Anterior cingulate cortex (tissue), 58 donors: ENCODE measurements at regions not wholly inside any gene's neighbourhood (a gene's known extent, or its start where the extent isn't known, plus 50 kb on each side); places are given as distances from the start of the nearest gene placed in this dataset.
A peak's percentile ranks its signal among the peaks of the same experiment; 100 is the strongest.

ENCODE experiments used
- DNase-seq, 58 donors: peaks; one replicate each; lab custom pipeline; 2025; lab: John Stamatoyannopoulos, UW

- DNase-seq, result peak in 2 of 58 donors; percentile 3 to 14
These were observed 388.0 kb downstream of the TMEM232 start for GRCh38 chr5:110338341-110339083.

DNA sequence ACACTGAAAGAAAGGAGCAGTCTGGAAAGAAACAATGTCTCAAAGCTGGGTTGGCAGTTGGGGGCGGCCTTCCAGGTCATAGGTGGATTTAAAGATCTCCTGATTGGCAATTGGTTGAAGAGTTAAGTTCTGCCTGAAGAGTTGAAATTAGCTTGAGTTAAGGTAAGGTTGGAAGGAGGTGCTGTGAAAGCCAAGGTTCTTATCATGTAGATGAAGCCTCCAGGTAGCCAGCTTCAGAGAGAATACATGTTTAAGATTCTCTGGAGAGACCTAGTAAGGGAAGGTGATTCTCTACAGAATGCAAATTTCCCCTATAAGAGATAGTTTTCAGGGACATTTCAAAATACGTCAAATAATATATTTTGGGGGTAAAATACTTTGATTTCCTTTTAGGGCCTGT is 387.1 kb downstream of the TMEM232 start:
- no peak for DNase-seq

- no peak for DNase-seq
These were observed 384.6 kb downstream of the TMEM232 start for GRCh38 chr5:110341836-110342235.

DNA sequence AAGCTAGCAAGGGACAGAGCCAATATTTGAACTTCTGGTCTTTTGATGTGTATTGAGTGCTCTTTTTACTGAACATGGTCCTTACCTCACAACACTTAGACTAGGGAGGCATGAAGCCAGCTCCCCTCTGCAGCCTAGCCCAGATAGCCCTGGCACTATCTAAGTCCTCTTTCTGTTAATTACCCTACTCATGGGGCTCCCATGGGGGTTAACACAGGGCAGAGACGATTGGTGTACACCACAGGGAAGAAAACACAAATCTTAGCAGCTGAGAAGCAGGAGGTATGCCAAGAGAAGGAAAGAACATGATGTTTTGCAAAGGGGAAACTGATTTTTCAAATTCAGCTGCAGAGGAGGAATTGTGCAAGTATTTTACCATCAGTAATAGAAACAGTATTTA is 383.8 kb downstream of the TMEM232 start:
- DNase-seq, result no peak

DNA sequence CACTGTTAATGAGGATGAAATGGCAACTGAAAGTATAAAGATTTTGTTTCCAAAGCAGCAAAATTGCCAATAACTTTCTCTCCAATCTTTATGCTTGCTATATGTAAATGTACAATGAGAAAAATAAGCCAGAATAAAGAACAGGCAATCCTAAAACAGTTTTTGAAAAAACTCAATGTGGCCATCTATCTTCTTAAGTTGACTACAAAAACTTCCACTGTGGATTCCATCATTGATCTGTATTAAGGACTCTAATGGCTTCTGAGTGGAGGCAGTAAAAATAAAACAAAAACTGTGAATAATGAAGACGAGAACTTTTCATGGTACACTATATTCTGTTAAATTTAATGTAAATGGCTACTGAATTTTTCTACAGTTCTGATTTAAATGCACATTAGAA is 382.9 kb downstream of the TMEM232 start:
- DNase-seq, result no peak

DNA sequence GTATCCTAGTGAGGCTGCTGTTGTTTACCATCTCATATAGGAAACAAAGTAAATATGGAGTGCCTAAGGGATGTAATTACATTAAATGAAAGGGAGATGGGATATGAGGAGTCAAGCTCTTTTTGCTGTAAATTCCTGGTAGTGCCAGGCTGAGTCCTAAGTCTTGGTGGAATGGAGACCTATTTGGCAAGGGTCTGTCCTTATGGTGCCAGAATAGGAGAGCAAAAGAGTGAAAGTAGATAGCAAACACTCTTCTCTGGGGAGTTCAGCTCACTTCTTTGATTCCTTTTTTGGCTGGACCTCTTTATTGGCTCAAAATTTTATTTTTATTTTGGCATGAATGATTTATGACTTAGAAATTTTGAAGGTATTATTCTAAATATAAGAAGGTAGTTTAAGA is 380.8 kb downstream of the TMEM232 start:
- no peak for DNase-seq

GRCh38 chr5:110346893-110347358 is 379.5 kb downstream of the TMEM232 start:
- no peak for DNase-seq

GRCh38 chr5:110347781-110348180 is 378.7 kb downstream of the TMEM232 start:
- no peak for DNase-seq

DNA sequence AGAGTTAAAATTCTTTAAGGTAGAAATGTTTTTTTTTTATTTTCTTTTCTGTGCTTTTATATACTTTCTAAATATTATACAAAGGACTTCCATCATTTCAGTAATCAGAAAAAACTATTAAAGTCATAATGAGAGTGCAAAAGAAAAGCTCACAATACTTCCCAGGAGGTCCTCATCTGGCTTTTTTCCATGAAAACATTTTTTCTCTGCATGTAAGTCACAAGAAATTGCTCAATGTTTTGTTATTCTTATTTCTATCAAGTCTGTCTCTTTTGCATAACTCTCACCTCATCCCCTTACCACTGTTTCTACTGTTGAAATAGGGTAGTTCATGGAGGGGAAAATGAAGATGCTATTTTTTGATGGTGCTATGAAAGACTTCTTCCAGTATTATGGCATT is 375.0 kb downstream of the TMEM232 start:
- no peak for DNase-seq

DNA sequence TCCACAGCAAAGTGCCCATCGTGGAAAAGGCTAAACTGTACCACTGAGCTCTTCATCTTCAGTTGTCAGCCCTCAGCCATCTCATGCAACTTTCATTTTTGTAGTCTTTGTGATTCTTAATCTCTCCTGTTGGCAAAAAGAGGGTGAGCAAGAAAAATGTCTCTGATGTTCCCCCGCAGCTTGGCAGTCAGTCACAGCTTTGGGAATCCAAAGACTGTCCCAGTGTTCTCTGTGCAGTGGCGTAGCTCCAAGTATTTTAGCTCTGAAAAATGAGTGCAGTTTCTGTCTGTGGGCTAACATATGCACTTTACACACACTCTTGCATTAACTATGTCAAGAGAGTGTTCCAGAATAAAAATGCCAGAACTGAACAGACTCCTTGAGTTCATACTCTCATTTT is 372.2 kb downstream of the TMEM232 start:
- peak in 43 of 58 donors; percentile 5 to 87 (median 34) for DNase-seq

GRCh38 chr5:110354915-110355644 is 371.4 kb downstream of the TMEM232 start:
- DNase-seq, result peak in 34 of 58 donors; percentile 6 to 65 (median 18)

GRCh38 chr5:110356677-110357076 is 369.8 kb downstream of the TMEM232 start:
- no peak for DNase-seq

DNA sequence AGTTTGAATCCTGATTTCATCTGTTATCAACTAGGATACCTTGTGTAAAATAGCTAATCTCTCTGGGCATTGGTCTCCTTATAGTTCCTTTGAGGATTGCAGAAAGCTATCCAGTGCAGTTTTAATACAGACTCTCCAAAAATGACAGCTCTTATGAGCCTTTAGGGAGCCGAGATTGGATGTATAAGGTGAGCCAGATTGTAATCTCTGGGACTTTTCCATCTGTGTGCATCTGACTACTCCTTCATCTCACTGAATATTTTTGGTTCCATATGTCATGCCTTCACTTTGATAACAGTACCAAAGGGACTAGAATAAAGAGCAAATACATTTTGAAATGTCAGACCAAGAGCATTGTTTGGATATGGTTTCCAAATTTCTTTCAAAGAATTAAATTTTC is 367.2 kb downstream of the TMEM232 start:
- no peak for DNase-seq

DNA sequence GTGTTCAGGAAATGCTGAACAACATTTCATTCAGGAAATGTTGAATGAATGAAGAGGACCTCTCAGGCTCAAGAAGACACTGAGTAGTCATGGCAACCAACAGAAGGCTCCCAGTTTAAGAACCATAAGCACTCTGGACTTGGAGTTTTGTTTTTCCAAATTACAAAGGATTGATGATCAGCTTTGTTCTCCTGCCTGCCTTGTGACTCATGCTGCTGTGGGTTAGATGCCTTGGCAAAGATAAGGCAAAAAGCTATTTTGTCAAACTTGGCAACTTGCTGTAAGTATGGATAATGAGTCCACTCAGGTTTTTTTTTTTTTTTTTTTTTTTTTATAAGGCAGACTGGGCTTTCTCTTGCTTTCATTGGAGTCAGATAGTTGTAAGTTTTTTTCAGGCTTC is 365.0 kb downstream of the TMEM232 start:
- no peak for DNase-seq

GRCh38 chr5:110362261-110362660 is 364.2 kb downstream of the TMEM232 start:
- DNase-seq, result no peak

GRCh38 chr5:110366716-110367115 is 359.8 kb downstream of the TMEM232 start:
- no peak for DNase-seq
